ENCODE measurements at regions not wholly inside any gene's neighbourhood (a gene's known extent, or its start where the extent isn't known, plus 50 kb on each side); places are given as distances from the start of the nearest gene placed in this dataset.

DNA sequence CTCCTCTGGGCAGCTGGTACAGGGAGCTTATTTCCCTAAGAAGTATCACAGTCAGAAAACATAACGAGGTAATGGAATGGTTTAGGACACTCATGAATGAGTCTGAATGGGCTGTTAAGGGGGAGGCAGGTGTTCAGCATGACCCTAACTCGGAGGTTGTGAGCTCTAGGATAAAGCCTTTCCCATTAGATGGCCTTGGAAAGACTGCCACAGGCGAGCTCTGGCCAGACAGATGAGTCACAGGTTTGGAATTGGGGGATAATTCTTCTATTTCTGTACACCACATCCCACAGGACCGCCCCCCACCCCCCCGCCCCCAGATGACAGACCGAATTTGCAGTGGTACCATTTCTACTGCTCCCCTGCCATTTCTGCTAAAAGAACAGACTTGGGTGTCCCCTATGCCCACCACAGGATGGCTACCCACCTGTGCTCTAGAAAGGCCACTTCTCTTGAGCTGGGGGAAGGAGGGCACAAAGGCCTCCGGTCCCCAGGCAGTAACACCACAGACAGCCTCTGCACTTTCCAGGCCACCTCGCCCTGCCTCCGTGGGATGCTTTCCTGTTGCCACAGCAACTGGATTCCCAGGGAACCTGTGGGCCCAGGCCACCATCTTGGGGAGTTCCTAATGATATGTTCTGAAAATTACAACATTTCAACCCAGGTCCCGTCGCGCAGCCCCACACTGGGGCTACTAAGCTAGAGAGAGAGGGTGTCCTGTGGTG lies 76.7 kb downstream of the TRIM29 start:
- DNase-seq (ENCODE audit: low spot score) = peak; percentile 52

DNA sequence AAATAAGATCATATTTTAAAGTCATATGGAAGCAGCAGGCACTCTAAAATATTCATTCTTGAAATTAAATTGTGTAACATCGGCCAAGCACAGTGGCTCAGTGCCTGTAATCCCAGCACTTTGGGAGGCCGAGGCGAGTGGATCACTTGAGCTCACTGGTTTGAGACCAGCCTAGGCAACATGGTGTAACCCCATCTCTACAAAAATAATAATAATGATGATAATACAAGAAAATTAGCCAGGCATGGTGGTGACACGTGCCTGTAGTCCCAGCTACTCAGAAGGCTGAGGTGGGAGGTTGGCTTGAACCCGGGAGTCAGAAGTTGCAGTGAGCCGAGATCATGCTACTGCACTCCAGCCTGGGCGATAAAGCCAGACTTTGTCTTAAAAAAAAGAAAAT lies 77.4 kb downstream of the TRIM29 start:
- no peak for DNase-seq (ENCODE audit: low spot score)

DNA sequence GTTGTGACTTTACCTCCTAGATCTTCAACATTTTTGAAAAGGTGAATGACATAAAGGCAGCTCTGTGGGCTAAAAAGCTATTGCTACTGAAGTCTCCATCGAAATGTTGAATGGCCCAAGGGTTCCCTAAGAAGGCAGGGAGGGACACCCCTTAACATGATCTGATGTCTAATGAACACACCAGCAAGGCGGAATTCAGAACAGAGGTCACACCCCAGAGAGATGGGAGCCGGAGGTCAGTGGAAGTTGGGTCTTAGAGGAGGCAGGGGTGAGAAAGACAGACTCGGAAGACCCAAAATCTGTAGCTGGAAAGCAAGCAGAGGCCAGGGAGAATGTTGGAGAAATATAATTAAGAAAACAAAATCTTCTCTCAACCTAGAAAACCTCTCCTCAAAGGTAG lies 79.0 kb downstream of the TRIM29 start:
- no peak for DNase-seq (ENCODE audit: low spot score)

DNA sequence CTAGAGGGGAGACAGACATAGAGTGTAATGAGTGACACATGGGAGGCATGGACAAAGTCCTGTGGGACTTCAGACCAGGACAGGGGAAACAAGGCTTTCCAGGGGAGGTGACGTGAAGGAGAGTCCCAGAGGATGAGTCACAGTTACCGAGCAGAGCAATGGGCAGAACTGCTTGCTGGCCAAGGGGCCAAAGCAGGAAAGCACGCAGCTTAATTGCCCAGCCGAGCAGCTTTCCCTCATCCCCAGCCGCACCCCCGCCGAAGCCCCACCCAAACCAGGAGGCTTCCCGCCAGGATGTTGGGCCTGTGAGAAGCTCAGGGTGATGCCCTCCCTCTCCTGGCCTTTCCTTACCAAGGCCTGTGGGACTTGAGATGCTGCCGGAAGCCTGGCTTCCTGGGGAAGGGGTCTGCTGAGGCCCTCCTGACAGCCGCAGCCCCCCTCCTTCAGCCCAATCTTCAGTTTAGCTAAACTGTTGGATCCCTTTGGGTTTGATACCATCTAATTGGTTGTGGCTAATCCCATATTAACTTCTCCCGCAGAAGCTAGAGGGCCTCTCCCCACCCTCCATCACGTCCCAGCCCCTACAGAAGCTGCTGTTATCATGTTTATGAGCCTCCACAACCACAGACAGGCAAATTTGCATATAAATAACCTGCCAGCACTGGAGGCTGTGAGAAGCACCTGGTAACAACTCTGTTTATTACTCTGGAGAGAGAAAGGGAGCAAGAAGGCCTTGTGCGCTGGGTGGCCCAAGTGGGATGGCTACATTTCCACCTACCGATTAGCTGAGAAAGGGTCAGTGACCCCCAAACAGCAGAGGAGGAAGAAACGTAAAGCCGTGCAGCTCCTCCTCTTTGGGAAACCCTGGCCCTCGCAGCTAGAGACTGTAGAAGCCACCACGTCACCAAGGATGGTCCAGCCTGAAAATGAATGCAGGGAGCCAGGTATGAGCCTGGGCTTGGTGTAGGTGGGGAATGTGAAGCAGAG lies 80.0 kb downstream of the TRIM29 start:
- peak; percentile 56 for DNase-seq (ENCODE audit: low spot score)

DNA sequence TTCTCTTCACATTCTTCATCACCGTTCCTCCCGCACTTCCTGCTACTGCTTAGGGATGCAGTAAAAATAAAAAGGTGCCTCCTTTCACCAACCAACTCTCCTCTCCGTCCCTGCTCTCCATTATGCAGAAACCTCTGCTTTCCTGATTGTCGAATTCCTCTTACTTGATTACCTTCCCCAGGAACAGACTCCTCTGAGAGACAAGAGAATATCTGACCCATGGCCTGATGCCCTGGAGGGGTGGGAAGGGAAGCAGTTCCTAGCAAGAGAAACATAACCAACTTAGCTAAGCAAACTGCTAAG lies 80.9 kb downstream of the TRIM29 start:
- DNase-seq (ENCODE audit: low spot score) = no peak

DNA sequence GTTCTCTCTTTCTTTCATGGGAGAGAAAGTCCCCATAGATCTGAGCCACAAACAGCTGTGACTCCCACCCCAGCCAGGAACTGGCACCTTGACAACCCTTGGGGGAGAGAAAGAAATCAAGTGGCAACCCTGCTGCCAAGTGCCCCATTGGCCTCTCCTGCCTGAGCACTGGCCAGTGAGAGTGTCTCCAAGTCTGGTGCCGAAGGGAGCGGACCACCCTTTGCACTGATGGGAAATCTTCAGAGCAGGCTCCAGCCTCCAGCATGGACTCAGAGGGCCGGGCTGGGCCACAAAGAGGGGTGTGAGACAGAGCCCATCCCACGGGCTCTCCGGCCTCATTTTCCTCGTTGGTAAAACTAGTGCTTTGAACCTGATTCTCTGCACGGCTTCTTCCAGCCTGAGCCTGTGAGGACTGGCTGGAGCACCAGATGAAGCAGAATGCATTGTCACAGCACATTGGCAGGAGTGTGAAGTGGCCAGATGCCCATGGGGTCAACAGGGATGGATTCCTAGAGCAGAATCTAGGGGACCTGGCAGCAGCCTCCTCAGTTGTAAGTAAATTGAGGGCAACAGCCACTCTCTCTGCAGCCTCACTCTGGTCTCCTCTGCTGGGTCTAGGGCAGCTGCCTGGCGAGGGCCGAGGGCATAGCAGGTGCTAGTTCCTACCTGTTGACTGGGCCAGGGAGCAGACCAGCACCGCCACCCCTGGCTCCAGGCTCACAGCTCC lies 81.4 kb downstream of the TRIM29 start:
- DNase-seq (ENCODE audit: low spot score) = no peak

DNA sequence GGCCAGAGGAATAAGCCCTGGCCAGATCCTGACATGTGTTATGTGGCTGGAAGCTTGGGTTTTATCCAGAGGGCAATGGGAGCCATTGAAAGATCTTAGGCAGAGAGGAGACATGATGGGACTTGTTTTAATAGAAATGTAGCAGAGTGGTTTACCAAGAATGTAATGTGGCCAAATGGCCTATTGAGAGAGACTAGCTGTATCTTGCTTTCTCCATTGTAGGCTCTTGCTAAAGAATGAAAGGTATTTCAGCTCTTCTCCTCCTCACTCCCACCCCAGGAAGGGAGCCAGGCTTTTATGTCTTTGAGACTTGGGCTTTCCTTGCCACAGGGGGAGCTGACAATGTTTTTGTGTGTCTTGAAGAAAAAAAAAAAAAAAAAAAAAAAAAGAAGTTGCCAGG lies 82.3 kb downstream of the TRIM29 start:
- DNase-seq (ENCODE audit: low spot score) = peak; percentile 77

DNA sequence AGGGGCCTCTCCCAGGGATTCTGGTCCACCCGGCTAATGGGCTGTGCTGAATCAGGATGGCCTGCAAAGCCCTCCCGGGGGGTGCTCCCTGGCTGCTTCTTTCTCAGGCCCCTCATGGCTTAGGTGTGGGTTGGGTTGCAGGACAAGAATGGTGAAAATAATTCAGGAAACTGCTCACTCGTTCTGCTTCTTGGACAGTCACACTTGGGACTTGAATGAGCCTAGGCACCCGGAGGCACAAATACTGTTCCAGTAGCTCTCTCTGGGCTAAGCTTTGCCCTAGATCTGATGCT lies 83.2 kb downstream of the TRIM29 start:
- no peak for DNase-seq (ENCODE audit: low spot score)

DNA sequence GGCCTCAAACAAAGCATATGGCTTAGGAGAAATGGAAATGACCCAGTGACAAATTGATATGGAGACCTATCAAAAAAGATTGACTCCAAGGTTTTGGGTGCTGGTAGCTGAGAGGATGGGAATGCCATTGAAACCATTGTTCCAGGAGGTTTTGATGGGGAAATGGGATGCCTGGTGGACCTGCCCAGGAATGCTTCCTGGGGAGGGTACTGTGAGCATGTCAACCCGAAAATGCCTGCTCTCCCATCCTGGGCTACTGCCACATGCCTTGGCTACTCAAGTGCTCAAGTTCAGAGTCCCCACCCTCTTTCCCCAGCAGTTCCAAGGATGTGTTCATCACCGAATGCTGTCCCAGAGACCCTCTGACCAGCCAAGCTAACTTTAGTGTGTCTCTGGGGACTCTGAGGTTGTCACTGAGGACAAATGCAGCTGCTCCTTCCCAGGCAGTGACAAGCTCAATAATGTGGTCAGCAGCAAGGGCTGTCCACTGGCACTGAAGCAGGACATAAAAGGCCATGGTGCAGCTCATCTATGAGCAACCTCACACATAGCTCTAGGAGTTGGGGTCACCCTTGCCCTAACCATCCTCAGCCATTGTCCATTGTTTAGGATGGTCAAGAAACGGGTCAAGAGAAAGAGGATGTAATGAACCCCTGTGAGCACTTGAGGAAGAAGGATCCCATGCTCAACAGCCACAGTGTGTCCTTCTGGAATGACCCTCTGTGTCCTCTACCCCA lies 83.7 kb downstream of the TRIM29 start:
- no peak for DNase-seq (ENCODE audit: low spot score)

DNA sequence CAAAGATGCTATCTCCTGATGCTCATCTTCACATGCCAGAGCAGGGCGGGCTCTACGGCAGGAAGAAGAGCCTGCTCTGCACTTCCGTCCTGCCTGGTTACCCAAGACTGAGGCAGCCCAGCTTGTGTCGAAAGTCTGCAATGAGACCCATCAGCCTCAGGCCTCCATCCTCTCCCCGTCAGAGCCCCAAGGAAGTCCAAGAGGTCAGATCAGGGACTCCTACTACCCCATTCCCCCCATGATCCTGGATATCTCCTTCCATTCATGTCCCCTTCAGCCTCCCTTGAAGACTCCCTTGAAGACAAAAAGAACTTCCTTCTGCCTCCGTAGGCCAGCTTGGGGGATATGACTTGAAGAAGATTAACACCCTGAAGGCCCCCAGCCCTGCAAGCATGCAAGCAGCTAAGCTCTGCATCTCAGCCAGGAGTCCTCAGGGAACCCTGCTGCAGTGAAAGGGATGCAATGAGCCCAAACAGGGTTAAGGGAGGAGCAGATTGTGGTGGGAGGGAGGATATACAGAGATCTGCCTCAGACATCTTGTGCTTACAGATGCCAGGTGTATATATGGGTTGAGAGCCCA lies 85.6 kb downstream of the TRIM29 start:
- no peak for DNase-seq (ENCODE audit: low spot score)

DNA sequence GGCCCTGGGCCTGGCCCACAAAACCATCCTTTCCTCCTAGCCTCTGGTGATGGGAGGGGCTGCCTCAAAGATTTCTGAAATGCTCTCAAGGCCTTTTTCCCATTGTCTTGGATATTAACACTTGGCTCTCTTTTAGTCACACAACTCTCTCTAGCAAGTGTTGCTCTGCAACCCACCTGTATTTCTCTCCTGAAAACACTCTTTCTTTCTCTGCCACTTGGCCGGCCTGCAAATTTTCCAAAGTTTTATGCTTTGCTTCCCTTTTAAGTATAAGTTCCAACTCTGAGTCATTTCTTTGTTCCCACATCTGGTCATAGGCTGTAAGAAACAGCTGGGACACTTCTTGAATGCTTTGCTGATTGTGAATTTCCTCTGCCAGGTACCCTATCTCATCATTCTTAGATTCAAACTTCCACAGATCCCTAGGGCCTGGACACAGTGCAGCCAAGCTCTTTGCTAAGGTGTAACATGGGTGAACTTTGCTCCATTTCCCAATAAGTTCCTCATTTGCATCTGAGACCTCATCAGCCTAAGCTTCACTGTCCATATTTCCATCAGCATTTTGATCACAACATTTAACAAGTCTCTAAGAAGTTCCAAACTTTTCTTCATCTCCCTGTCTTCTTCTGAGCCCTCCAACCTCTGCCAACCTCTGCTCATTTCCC lies 93.8 kb downstream of the TRIM29 start:
- DNase-seq (ENCODE audit: low spot score) = no peak

DNA sequence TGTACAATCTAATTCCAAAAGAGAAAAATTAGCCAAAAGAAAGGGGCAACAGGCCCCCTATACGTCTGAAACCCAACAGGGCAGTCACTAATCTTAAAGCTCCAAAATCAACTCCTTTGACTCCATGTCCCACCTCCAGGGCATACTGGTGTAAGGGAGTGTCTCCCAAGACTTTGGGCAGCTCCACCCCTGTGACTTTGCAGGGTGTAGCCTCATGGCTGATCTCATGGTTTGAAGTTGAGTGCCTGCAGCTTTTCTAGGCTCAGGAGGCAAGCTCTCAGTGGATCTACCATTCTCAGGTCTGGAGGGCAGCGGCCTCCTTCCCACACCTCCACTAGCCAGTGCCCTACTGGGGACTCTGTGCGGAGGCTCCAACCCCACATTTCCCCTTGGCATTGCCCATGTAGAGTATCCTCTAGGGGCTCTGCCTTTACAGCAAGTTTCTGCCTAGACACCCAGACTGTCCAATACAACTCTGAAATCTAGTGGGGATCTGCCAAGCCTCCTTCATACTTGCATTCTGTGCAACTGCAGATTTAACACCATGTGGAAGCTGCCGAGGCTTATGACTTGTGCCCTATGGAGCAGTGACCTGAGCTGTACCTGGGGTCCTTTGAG lies 94.5 kb downstream of the TRIM29 start:
- DNase-seq (ENCODE audit: low spot score) = no peak

DNA sequence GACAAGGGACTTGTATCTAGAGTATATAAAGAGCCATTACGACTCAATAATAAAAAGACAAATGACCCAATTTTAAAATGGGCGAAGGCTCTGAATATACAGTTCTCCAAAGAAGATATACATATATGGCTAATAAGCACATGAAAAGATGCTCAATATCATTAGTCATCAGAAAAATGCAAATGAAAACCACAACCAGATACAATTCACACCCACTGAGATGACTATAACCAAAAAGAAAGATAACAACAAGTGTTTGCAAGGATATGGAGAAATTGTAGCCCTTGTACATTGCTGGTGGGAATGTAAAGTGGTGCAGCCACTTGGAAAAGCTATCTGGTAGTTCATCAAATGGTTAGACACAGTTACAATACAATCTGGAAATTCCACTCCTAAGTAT lies 96.3 kb downstream of the TRIM29 start:
- DNase-seq (ENCODE audit: low spot score) = no peak

DNA sequence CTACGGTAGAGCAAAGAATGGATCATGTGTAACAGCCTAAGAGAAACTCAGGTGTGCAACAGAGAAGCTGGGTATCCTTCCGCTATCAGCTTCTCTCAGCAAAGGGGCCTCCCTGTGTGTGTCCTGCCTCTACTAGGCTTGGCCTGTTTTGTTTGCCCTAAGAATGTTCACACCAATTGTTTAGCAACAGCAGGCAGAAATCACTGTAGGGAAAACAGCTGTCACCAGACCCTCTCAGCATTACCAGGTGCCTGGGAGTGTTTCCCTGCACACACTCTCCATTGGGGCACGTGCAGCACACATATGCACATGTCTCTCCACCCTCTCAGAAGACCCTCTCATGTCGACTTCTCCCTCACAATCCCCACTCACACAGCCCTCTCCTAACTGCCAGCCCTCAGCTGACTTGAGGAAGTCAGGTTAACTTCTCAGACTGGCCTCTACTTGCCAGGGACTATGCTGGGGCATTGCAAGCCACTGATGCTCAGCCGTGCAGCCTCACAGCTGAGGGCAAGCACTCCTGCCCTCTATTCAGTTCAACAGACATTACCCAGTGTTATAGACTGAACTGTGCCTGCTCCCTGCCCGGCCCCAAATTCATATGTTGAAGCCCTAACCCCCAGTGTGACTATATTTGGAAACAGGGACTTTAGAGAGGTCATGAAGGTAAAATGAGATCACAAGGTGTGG lies 97.6 kb downstream of the TRIM29 start:
- DNase-seq (ENCODE audit: low spot score) = no peak

DNA sequence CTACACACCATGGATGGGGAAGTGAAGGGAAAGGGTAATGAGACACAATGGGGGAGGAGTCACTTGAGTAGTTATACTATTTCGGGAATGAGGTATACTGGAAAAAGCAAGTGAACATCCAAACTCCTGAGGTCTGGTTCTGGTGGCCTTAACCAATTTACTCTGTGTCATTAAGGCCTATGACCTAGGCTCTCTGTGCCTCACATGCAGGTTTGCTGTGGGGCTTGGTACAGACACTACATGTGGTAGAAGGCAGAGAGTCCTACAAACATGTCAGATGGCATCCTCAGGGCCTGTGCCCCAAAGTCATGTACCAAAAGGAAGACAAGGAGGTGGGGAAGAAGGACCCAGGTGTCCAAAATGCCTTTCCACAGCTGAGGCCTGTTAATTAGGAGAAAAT lies 98.9 kb downstream of the TRIM29 start:
- DNase-seq (ENCODE audit: low spot score) = no peak

DNA sequence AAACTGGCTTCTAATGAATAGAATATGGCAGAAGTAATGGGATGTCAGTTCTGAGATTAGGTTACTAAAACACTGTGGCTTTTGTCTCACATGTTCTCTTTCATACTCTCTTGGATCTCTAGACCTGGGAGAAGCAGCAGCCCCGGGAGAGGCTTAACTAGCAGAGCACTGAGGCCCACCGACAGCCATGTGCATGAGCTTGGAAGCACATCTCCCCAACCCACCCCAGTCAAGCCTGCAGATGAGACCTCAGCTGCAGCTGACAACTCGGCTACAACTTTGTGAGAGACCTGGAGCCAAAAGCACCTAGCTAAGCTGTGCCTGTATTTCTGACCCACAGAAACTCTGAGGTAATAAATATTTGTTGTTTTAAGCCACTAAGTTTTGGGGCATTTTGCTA lies 100.8 kb downstream of the TRIM29 start:
- DNase-seq (ENCODE audit: low spot score) = no peak

DNA sequence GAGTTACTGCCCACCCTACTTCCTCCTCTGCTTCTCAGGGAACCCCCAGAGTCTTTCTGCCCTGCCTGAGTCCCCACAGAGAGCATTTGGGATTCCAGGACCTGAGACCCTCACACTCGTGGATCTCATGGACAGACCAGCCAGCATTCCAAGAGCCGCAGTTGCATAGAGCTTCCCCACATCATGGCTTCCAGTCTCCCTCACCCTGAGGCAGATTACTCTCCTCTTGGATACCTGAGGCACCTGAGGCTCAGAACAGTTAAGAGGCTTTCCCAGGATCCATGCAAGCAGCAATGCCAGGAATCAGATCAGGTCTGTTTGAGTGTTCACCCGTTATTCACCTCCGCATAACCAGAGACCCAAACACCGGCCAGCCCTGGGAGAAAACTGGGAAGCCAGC lies 102.2 kb downstream of the TRIM29 start:
- no peak for DNase-seq (ENCODE audit: low spot score)

DNA sequence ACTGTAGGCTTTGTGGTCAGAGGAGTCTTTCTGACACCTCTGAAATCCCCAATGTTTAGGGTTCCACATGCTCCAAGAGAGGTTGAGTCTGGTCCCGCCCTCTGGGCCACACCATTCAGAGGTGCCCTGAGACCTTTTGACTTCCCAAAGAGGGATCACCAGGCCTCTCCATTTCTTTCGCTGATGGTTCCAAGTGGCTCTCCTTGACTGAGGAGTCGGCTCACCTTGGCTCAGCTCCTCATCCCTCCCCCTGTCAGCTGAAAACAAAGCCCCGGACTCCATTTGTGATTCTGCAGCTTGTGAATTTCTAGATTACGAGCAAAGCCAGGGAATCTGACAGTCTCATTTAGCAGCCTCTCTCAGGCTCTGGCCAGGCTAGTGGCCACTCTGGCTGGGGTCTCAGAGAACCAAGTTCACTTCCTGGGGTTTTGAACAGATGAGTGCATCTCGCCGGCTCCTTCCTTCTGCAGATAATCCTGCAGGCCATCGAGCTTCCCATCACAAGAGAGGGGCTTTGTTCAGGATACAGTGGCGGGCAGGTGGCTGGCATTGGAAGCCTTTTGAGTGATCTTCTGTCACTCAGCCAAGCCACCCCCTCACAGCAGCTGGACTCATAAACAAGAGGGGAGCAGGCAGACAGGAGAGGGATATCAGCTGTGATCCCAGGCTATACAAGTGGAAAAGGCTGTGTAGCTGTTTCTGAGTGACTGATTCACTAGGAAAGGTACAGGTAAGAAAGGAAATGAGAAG lies 102.9 kb downstream of the TRIM29 start:
- no peak for DNase-seq (ENCODE audit: low spot score)

DNA sequence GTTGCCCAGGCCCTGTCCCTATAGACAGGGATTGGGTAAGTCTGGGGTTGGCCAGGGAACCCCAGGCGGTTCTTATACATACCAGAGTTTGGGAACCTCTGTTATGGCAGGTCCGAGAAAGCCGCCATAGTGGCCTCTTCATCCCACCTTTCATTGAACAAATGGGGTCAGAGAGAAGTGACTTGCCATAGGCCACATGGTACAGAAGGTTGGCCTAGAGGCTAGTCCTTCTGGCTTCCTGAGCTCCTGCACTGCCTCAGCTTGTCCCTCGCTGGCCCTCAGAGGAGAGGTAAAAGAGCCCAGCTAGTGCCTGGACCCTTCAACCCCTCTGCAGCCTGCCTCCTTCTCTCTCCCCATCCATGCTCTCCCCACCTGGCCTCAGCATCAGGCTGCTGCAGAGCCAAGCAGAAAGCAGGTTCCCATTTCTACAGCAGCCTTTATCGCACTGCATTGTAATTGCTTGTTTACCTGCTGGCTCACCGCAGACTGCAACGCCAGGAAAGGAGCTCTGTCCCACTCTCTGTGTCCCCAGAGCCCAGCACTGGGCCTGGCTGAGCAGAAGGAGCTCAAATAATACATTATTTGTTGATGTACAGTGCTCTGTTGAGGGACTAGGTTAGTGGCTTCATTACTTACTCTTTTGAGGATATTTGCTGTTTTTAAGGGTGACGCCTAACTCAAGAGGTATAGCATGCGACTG lies 103.6 kb downstream of the TRIM29 start:
- DNase-seq (ENCODE audit: low spot score) = no peak

Measured in umbilical cord (tissue), 1 donor.